Heart right ventricle (tissue), 16 donors: ENCODE measurements at regions not wholly inside any gene's neighbourhood (a gene's known extent, or its start where the extent isn't known, plus 50 kb on each side); places are given as distances from the start of the nearest gene placed in this dataset.

Experiments used
- ATAC-seq, 8 donors: fragments of 200-7000 bp; cut with Tn5 transposase; one replicate each; pipeline ENCODE4 v1.9.1; 2020; ENCODE audit warnings: mild to moderate bottlenecking in 8 of 8, moderate library complexity in 8 of 8, moderate number of reproducible peaks in 1 of 8
- DNase-seq, 2 donors: peaks; one replicate each; pipeline ENCODE4 v3.0.0-alpha.2; 2020
- H3K27ac ChIP-seq, 10 donors: fragments of 200-600 bp; sonication (generic) in 2 of 10; one replicate each; pipeline versions ENCODE4 v1.5.0 to v1.8.0; 2020 to 2022; ENCODE audit warnings: mild to moderate bottlenecking in 3 of 10
- H3K27me3 ChIP-seq, 7 donors: fragments of 200-600 bp; one replicate each; pipeline ENCODE4 v1.8.0; 2021 to 2022; ENCODE audit warnings: mild to moderate bottlenecking in 2 of 7
- H3K36me3 ChIP-seq, 9 donors: fragments of 200-600 bp; sonication (generic) in 1 of 9; one replicate each; pipeline versions ENCODE4 v1.5.0 to v1.8.0; 2020 to 2022; ENCODE audit warnings: mild to moderate bottlenecking in 2 of 9
- H3K4me1 ChIP-seq, 9 donors: fragments of 200-600 bp; sonication (generic) in 1 of 9; one replicate each; pipeline versions ENCODE4 v1.5.0 to v1.8.0; 2020 to 2022; ENCODE audit warnings: mild to moderate bottlenecking in 4 of 9
- H3K4me3 ChIP-seq, 10 donors: fragments of 200-600 bp; sonication (generic) in 2 of 10; one replicate each; pipeline versions ENCODE4 v1.5.0 to v1.8.0; 2020 to 2022; ENCODE audit warnings: mild to moderate bottlenecking in 7 of 10, moderate library complexity in 2 of 10
- H3K9me3 ChIP-seq, 11 donors: fragments of 200-600 bp in 10 of 11; sonication (generic) in 2 of 11; one replicate each; pipeline versions ENCODE4 v1.5.0 to v1.8.0; 2013 to 2022; ENCODE audit warnings: mild to moderate bottlenecking in 2 of 11, control low read depth in 1 of 11, moderate library complexity in 1 of 11
- WGBS, 2 donors: extraction: QIAGEN DNeasy Blood & Tissue Kit; methylation state at CpG; one replicate each; pipeline ENCODE4 v1.1.7; 2013; ENCODE audit warnings: inconsistent platforms in 1 of 2; 5-methylcytosine and 5-hydroxymethylcytosine counted together
- intact Hi-C, 10 donors: fragments of 100-400 bp; cut with DNase I; formaldehyde crosslinking; loops; one replicate each; pipeline versions ENCODE4 v1.11.1 to v1.14.2; 2022
- TF ChIP-seq, protein P1 (sequence below), 9 donors: fragments of 200-600 bp; sonication (generic) in 2 of 9; IDR thresholded peaks; one replicate each; pipeline versions ENCODE4 v1.5.0 to v1.8.0; 2021 to 2022; ENCODE audit warnings: antibody characterized with exemption in 9 of 9, mild to moderate bottlenecking in 5 of 9, moderate library complexity in 1 of 9
- donor health status: Arrhythmogenic right ventricular cardiomyopathy.
- donor health status: ischemic (EF 13 %, LVEDD 7.1; RV severe dilation, severe dysfunction).
- donor health status: healthy with polysubstance abuse.
- donor health status: DM: no; HTN: yes; CAD: no.
- donor health status: DM: no; HTN: no; CAD: no.
- donor health status: ischemic (EF 25% LVEDD 6.9; RV normal size, moderate dysfunction).
- donor health status: ischemic (EF 25% LVEDD 5.7; RV mildly dilated, moderate dysfunction).
- donor health status: healthy.
- donor health status: DM: yes; HTN: yes; CAD: no.
- donor health status: Ischemic cardiomyopathy.
- donor health status: ischemic (EF 35%, LVEDD 5.7; RV mildly dilated, moderate dysfunction).
- donor health status: nonischemic (EF 11% LVEDD 7.7; RV severe dilation, severe dysfunction).
- donor health status: DM: yes; HTN: yes; CAD: no.
- donor health status: PGD.
- donor health status: ischemic (EF 29% LVEDD 5.4; RV normal size, mild dysfunction).
- donor health status: nonischemic (EF 23%, LVEDD 6.1; RV moderate dilation, normal function).

DNA sequence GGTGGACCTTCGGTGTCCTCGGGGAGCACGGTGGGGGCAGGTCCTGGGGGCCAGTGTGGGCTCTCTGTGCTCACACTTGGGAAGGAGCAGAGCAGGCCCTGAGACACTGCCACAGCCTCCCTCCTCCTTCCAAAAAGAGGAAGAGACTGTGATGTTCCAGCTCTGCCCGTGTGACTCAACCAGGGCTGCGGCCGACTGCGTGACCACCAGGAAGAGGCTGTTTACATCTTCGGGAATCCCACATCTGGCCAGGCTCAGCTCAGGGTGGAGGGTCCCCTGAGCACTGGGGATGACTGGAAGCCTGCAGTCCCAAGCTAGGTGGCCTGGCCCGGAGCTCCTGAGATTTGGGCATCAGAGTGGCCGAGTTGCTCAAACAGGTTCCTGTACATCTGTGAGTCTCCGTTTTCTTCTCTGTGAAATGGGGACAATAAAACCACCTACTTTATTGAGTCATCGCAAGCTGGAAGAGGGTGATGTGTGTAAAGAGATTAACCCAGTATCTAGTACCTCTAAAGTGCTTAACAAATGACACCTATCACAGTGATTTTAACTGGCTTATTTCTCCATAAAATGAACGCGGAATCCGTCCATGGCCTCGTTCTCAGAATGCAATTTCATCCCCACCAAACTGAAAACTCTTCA lies 242.1 kb downstream of the DLL1 start:
- no peak for DNase-seq
- peaks cover 0 to 5% (median 0%) of the 10 kb centered on the region in 7 donors for H3K27me3 ChIP-seq
- 86% methylated on average over 16 of the region's 16 CpGs for WGBS, 2 donors
- TF ChIP-seq, protein P1, sequence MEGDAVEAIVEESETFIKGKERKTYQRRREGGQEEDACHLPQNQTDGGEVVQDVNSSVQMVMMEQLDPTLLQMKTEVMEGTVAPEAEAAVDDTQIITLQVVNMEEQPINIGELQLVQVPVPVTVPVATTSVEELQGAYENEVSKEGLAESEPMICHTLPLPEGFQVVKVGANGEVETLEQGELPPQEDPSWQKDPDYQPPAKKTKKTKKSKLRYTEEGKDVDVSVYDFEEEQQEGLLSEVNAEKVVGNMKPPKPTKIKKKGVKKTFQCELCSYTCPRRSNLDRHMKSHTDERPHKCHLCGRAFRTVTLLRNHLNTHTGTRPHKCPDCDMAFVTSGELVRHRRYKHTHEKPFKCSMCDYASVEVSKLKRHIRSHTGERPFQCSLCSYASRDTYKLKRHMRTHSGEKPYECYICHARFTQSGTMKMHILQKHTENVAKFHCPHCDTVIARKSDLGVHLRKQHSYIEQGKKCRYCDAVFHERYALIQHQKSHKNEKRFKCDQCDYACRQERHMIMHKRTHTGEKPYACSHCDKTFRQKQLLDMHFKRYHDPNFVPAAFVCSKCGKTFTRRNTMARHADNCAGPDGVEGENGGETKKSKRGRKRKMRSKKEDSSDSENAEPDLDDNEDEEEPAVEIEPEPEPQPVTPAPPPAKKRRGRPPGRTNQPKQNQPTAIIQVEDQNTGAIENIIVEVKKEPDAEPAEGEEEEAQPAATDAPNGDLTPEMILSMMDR (IDR thresholded peaks at IDR 0.05), result no peak
- H3K27ac ChIP-seq, result peak overlapping the region in 6 of 10 donors; percentile 35 to 84 (median 56)
- H3K36me3 ChIP-seq, result no peaks in the 10 kb centered on the region
- H3K9me3 ChIP-seq, result peaks cover 0 to 4% (median 0%) of the 10 kb centered on the region in 11 donors
- H3K4me3 ChIP-seq, result no peak overlapping the region
- H3K4me1 ChIP-seq, result peaks cover 0 to 51% (median 20%) of the 10 kb centered on the region in 9 donors
- intact Hi-C loops, result loop anchor here in 4 of 10 donors (5.0 to 10.0 kb wide), 3 partner anchors 76 to 86 kb away; no protein-coding TSS in a partner anchor
- no peak for ATAC-seq

DNA sequence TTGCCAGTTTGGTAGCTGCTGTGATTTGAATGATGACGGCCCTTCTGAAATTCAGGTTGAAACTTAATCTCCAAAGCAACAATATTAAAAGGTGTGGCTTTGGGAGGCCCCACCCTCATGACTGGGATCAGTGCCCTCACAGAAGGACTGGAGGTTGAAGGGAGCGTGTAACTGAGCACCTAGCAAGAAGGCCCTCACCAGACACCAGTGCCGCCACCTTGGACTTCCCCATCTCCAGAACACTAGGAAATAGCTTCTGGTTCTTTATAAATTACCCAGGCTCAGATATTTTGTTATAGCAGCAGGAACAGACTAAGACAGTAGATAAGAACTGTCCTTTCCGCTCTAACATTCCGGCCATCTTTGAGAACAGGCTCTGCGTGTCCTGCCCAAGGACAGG lies 243.1 kb downstream of the DLL1 start:
- Histone ChIP-seq H3K36me3 (no peaks in the 10 kb centered on the region), H3K27me3 (no peaks in the 10 kb centered on the region), H3K4me3 (no peak overlapping the region), H3K27ac (peak overlapping the region in 1 of 10 donors; percentile 84), H3K9me3 (peaks cover 0 to 4% (median 0%) of the 10 kb centered on the region in 11 donors), H3K4me1 (peaks cover 0 to 51% (median 26%) of the 10 kb centered on the region in 9 donors)
- intact Hi-C loops, result loop anchor here in 4 of 10 donors (5.0 to 10.0 kb wide), 3 partner anchors 77 to 87 kb away; no protein-coding TSS in a partner anchor
- no peak for ATAC-seq
- WGBS, 2 donors, result 98% methylated on average over 6 of the region's 6 CpGs
- no peak for DNase-seq
- TF ChIP-seq, protein P1 (IDR thresholded peaks at IDR 0.05), result no peak

GRCh38 chr6:170046791-170047626 lies 243.9 kb downstream of the DLL1 start:
- H3K9me3 ChIP-seq, result peaks cover 0 to 4% (median 0%) of the 10 kb centered on the region in 11 donors
- H3K27me3 ChIP-seq, result no peaks in the 10 kb centered on the region
- intact Hi-C loops, result loop anchor here in 4 of 10 donors (5.0 to 10.0 kb wide), 3 partner anchors 78 to 88 kb away; no protein-coding TSS in a partner anchor
- WGBS, 2 donors, result 70 to 74% methylated on average over 18 of the region's 18 CpGs
- no peaks in the 10 kb centered on the region for H3K36me3 ChIP-seq
- H3K4me1 ChIP-seq, result peaks cover 0 to 51% (median 28%) of the 10 kb centered on the region in 9 donors
- H3K4me3 ChIP-seq, result no peak overlapping the region
- TF ChIP-seq, protein P1 (IDR thresholded peaks at IDR 0.05), result no peak
- DNase-seq (no peak), ATAC-seq (no peak)
- peak overlapping the region in 4 of 10 donors; percentile 9 to 84 (median 36) for H3K27ac ChIP-seq

DNA sequence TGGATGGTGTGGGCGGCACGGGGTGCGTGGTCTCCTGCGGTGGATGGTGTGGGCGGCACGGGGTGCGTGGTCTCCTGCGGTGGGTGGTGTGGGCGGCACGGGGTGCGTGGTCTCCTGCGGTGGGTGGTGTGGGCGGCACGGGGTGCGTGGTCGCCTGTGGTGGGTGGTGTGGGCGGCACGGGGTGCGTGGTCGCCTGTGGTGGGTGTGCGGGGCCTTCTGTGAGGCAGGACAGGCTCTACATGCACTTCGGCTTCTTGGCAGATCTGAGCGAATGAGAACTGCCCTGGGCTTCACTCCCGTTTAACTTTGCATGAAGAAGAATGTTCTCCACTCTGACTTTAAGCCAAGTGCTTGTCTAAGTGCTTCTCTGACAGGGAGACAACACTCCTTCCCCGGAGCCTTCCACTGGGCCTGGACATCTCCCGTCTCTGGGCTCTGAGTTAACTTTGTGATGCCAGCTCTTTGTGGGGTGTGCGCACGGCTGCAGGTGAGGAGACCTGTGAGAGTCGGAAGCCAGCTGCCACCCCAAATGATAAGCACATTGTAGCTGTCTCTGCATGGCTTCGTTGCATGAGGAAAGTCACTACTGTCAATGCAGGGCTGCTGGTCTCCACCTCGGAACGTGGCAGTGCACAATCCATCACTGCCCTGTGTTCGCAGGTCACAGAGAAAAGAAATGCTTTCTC lies 244.8 kb downstream of the DLL1 start:
- Histone ChIP-seq H3K9me3 (peaks cover 0 to 4% (median 0%) of the 10 kb centered on the region in 11 donors), H3K27ac (peak overlapping the region in 7 of 10 donors; percentile 9 to 84 (median 35)), H3K4me3 (no peak overlapping the region), H3K36me3 (no peaks in the 10 kb centered on the region), H3K4me1 (peaks cover 0 to 52% (median 31%) of the 10 kb centered on the region in 9 donors), H3K27me3 (no peaks in the 10 kb centered on the region)
- intact Hi-C loops, result loop anchor here in 4 of 10 donors (5.0 to 10.0 kb wide), 3 partner anchors 79 to 89 kb away; no protein-coding TSS in a partner anchor
- ATAC-seq (no peak), DNase-seq (no peak)
- WGBS, 2 donors, result 77 to 82% methylated on average over 33 of the region's 33 CpGs
- TF ChIP-seq, protein P1 (IDR thresholded peaks at IDR 0.05), result no peak
